GM18858 (cell line): ENCODE measurements at regions not wholly inside any gene's neighbourhood (a gene's known extent, or its start where the extent isn't known, plus 50 kb on each side); places are given as distances from the start of the nearest gene placed in this dataset.
"Not testable (repeated sequence)": the region's sequence is repeated elsewhere in the genome, so short reads cannot be mapped to it uniquely, and the experiment has no call there.

Source experiments
- ATAC-seq: cut with Tn5 transposase; IDR thresholded peaks from one replicate; pipeline ENCODE4 v1.9.1; 2021; ENCODE audit not compliant: unreplicated experiment

DNA sequence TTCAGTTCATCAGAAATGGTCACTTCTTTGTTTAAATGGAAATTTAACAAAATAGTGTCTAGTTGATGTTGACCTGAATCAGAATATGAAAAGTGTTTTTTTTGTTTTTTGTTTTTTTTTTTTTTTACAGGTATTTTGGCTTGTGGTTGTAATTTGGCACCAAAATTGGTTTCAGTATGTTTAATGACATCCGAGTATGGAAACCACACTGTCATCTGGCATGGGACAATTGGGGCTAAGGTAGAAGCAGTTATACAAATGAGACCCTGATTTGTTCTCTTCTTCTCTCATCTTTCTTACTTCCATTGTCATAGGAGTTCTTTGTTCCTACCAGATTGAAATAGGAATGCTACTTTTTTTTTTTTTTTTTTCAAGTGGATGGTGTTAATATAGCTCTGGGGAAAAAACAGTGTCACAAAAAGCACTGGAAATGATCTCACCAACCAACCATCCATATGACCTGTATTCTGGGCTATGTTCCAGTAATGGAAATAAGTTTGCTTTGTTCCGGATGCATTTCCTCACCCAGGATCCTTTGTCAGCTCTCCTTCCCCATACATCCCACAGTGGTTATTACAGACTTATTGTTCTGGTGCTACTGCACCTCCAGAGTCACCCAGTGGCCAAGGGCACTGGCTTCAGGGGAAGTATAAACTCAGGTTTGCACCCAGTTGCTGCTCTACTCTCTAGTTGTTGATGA lies 95.8 kb downstream of the ATXN3L start:
- ATAC-seq, result no peak

DNA sequence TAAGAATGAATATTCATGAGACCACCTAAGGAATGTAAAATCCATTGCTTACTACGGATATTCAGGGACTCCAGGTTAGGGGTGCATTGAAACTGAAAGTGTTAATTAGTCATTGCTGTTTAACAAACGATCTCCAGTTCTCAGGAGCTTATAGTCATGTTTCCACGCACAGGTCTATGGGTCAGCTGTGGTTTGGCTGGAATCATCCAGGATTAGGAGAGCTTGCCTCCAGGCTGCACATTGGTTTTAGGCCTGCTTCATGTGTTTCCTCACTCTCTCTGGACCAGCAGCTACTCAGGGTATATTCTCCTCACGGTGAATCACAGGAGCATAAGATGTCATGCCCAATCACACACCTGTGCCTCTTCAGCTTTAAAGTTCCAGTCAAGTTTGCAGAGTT lies 98.9 kb downstream of the ATXN3L start:
- no peak for ATAC-seq

DNA sequence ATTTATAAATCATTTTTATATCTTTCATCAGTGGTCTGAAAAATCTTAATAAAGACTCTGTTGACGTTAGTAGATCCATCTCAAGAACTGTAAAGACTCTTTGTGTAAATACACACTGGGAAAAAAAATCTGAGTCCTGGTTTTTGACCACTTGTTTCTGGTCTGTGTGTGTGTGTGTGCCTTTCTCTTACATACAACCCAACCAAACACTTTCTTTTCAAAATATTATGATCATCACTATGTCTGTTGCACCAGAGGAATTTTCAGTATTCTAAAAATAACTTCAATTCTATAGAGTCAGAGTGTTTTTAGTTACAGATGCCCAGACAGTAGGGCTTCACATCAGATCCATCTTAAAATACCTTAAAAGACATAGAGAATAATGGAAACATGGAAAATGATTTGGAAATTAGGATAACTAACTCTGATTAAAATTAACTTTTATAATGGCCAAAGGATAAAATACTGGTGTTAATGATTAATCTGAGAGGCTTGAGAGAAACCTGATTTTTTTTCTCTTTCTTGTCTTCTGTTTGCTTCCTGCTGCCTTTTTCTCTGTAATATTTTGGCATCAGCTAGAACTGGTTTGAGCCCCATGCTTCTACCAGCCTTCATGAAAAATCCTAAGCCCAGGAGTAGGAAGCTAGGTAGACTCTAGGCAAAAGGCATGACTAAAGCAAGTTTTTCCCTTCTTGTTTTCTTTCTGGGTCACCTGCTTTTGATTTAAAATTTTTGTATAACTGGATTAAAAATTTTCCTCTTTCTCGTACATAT lies 99.7 kb downstream of the ATXN3L start:
- no peak for ATAC-seq

DNA sequence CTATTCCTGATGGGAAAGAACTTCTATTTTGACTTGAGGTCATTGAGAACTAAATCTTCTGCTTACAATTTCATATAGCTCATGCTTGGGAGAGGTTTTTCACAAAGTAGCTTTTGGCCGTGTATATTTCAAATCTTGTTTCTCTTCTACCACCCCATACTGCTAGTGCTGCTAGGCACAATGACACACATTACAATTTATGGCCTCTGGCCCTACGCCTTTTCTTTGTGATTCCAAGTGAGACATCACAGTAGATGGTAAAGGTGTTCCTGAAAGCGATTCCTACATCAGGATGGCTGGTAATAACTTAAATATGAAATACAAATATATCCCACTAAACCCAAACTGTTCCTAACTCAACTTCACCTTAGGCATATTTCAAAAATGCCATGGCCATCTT lies 101.1 kb downstream of the ATXN3L start:
- no peak for ATAC-seq

GRCh38 chrX:13216139-13216538 lies 103.7 kb downstream of the ATXN3L start:
- ATAC-seq, result no peak

- no peak for ATAC-seq
Observed at GRCh38 chrX:13215729-13216128, 104.1 kb downstream of the ATXN3L start.

DNA sequence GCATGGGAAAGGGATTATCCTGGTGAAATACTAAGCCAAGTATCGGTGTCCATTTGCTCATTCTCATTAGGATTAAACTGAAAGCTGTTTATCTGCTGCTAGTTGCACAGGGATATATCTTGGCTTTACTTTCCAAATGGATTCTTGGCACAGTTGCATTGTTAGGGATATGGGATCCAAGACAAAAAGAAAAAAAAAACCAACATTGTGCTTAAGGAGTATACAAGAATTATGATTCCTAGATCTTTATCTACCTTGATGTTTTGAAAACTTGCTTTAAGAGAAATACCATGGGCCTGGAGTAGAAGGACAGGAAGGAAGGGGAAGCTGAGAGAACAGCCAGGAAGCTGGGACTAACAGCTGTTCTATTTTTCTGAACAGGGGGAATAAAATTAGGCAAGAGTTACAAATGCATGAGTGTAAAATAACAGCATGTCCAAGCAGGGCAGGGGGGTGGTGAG lies 107.6 kb downstream of the ATXN3L start:
- no peak for ATAC-seq

DNA sequence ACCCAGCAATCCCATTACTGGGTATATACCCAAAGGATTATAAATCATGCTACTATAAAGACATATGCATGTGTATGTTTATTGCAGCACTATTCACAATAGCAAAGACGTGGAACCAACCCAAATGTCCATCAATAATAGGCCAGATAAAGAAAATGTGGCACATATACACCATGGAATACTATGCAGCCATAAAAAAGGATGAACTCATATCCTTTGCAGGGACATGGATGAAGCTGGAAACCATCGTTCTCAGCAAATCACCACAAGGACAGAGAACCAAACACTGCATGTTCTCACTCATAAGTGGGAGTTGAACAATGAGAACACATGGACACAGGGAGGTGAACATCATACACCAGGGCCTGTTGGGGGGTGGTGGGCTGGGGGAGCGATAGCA lies 109.7 kb downstream of the ATXN3L start:
- not testable (repeated sequence) for ATAC-seq

DNA sequence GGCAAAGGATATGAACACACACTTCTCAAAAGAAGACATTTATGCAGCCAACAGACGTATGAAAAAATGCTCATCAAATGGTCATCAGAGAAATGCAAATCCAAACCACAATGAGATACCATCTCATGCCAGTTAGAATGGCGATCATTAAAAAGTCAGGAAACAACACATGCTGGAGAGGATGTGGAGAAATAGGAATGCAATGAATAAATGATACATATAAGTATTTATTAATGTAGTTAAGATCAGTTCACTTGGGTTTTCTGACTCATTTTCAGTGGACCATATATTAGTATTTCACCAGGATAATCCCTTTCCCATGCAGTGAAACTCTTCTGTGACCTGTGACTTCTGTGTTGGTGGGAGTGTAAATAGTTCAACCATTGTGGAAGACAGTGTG lies 110.1 kb downstream of the ATXN3L start:
- not testable (repeated sequence) for ATAC-seq

- no peak for ATAC-seq
Observed at GRCh38 chrX:13208281-13208935, 111.4 kb downstream of the ATXN3L start.

- no peak for ATAC-seq
Observed at GRCh38 chrX:13203271-13203670, 116.6 kb downstream of the ATXN3L start.

- no peak for ATAC-seq
Observed at GRCh38 chrX:13201605-13202219, 118.1 kb downstream of the ATXN3L start.

GRCh38 chrX:13200398-13200797 lies 119.5 kb downstream of the ATXN3L start:
- no peak for ATAC-seq

GRCh38 chrX:13198762-13199064 lies 121.1 kb downstream of the ATXN3L start:
- no peak for ATAC-seq

DNA sequence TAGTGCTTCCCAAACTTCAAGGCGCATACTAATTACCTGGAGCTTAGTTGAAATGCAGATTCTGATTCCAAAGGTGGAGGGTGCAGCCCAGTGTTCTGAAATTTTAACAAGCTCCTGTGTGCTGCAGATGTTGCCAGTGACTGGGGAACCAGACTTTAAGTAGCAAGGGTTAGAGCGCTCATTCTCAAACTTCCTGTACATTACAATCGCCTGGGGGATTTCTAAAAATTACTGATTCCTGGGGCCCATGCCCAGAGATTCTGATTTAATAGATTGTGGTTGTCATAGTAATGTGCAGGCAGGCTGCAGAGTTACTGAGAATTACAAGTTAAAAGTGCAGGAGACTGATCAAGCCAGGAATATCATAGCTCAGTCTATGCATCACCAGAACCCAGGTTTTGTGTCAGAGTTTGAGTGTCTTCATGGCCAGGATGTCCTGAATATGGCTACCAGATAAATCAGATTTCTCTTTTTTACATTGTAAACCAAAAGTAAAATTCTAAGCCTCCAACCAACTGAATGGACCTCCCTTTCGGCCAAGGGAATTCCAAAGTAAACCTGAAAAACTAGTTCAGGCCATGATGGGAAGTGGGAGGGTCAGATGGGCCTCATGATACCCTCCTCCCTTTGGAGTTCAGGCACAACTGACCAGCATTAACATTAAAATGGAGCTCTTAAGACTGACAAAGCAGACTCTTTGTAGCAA lies 121.6 kb downstream of the ATXN3L start:
- ATAC-seq, result no peak

DNA sequence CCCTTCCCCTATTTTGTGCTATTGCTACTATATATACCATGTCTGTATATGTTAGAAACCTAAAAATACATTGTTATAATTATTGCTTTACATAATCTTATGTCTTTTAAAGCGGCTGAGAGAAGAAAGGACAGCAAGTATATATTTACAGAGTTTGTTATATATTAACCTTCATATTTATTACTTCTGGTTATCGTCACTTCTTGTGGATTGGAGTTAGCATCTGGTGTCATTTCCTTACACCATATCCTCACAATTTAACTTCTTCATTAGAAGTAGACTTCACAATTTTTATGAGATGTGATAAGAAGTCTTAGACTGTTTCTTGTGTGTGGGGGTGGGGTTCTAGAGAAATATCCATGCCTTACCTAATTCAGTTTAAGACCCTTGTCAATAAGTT lies 123.1 kb downstream of the ATXN3L start:
- no peak for ATAC-seq

GRCh38 chrX:13195340-13195739 lies 124.5 kb downstream of the ATXN3L start:
- no peak for ATAC-seq

DNA sequence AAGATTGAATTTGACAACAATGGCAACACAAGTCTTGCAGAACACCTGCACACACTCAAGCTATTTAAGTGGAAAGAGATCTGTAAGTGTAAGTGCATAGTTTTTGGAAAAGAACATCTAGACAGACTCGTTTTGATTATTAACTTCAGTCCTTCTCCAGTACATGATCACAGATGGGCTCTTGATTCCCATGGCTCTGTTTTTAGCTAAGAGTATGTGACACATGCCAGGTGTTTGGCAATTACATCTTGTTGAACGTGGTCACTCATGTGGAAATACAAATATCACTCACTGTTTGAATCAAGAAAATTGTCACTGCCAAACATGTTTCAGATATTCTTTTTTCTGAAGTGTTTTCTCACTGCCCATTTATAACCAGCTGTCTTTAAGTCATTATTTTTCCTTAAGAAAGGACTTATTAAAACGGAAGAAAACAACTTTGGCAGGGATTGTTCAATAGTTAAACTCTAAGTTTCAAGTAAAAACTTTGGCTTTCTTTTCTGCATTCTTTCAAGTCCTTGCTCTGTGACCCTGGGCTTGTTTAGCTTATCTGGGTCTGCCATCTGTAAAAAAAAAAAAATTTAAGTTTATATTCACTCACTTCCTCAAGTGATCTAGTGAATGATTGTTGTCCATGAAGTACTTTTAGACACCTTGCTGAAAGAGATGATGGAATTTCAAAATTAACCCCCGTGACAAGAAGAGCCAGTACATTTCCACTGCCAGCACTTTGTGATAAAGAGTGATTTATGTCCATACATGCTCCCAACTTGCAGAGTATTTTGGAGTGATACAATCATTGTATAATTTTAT lies 125.4 kb downstream of the ATXN3L start:
- no peak for ATAC-seq

GRCh38 chrX:13190051-13190450 lies 129.8 kb downstream of the ATXN3L start:
- ATAC-seq, result no peak

- no peak for ATAC-seq
Observed at GRCh38 chrX:13189380-13189779, 130.5 kb downstream of the ATXN3L start.
